M059J (cell line): ENCODE measurements at regions not wholly inside any gene's neighbourhood (a gene's known extent, or its start where the extent isn't known, plus 50 kb on each side); places are given as distances from the start of the nearest gene placed in this dataset.

ENCODE experiments used
- DNase-seq: peaks from one replicate; pipeline ENCODE4 v3.0.0-alpha.2; 2012; ENCODE audit warnings: low read depth

GRCh38 chr4:135605076-135605475, 1403.5 kb upstream of the PABPC4L start:
- DNase-seq = no peak

GRCh38 chr4:135604531-135604930, 1402.9 kb upstream of the PABPC4L start:
- DNase-seq = no peak

GRCh38 chr4:135601351-135601750, 1399.8 kb upstream of the PABPC4L start:
- DNase-seq = no peak

GRCh38 chr4:135598151-135598550, 1396.6 kb upstream of the PABPC4L start:
- DNase-seq = peak; percentile 18

- no peak for DNase-seq
These were observed 1392.9 kb upstream of the PABPC4L start for GRCh38 chr4:135594521-135594920.

- DNase-seq = no peak
These were observed 1373.5 kb upstream of the PABPC4L start for GRCh38 chr4:135575041-135575440.

GRCh38 chr4:135573251-135573650, 1371.7 kb upstream of the PABPC4L start:
- DNase-seq = no peak

GRCh38 chr4:135564090-135564489, 1362.5 kb upstream of the PABPC4L start:
- DNase-seq = no peak

GRCh38 chr4:135553213-135553612, 1351.6 kb upstream of the PABPC4L start:
- peak; percentile 1 for DNase-seq

- no peak for DNase-seq
These were observed 1350.5 kb upstream of the PABPC4L start for GRCh38 chr4:135552131-135552530.

- DNase-seq = no peak
These were observed 1347.1 kb upstream of the PABPC4L start for GRCh38 chr4:135548711-135549110.

- DNase-seq = no peak
These were observed 1344.2 kb upstream of the PABPC4L start for GRCh38 chr4:135545616-135546317.

- DNase-seq = no peak
These were observed 1337.1 kb upstream of the PABPC4L start for GRCh38 chr4:135538698-135539097.

GRCh38 chr4:135533053-135533452, 1331.5 kb upstream of the PABPC4L start:
- no peak for DNase-seq

GRCh38 chr4:135532132-135532531, 1330.5 kb upstream of the PABPC4L start:
- no peak for DNase-seq

GRCh38 chr4:135515295-135515694, 1313.7 kb upstream of the PABPC4L start:
- DNase-seq = peak; percentile 42

- peak; percentile 14 for DNase-seq
These were observed 1309.0 kb upstream of the PABPC4L start for GRCh38 chr4:135510582-135510981.

GRCh38 chr4:135508006-135508714, 1306.6 kb upstream of the PABPC4L start:
- DNase-seq = peak; percentile 86

GRCh38 chr4:135497563-135498152, 1296.1 kb upstream of the PABPC4L start:
- no peak for DNase-seq

GRCh38 chr4:135492439-135492838, 1290.8 kb upstream of the PABPC4L start:
- peak; percentile 18 for DNase-seq

GRCh38 chr4:135485371-135485770, 1283.8 kb upstream of the PABPC4L start:
- DNase-seq = peak; percentile 13

GRCh38 chr4:135476272-135476671, 1274.7 kb upstream of the PABPC4L start:
- no peak for DNase-seq

- DNase-seq = no peak
These were observed 1262.7 kb upstream of the PABPC4L start for GRCh38 chr4:135464311-135464710.
